ENCODE measurements at regions not wholly inside any gene's neighbourhood (a gene's known extent, or its start where the extent isn't known, plus 50 kb on each side); places are given as distances from the start of the nearest gene placed in this dataset.

DNA sequence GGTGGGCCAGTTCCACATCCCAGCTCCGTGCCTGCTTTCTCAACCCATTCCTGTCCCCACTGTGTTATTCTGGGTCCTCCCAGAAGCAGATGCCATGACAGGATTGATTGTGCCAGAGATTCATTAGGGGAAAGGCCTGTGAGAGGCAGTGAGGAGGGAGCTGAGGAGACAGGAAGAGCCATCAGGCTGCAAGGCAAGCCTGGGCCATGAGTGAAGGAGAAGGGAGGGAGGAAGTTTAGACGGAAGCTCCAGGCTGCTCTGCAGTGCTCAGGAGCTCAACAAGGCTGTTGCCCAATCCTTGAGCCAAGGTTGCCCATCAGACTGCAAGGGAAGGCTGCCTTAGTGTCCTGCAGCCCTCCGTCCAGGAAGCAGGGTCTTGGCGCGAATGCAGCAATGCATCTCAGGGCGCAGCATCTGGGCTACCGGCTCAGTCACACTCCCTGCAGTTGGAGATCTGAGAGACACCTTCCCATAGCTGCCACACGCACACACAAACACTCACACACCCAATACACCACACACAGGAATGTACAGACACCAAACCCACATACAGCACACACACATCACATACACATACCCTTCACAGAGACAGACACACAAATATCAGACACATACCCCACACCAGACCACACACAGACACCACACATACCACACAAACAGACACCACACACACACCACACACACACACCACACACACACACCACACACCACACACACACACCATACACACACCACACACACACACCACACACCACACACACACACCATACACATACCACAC is 139.5 kb upstream of the NDUFV2 start:
- no peak for TF ChIP-seq EZH2 (IDR thresholded peaks at IDR 0.05; ENCODE audit: borderline replicate concordance)
- TF ChIP-seq, protein P1, sequence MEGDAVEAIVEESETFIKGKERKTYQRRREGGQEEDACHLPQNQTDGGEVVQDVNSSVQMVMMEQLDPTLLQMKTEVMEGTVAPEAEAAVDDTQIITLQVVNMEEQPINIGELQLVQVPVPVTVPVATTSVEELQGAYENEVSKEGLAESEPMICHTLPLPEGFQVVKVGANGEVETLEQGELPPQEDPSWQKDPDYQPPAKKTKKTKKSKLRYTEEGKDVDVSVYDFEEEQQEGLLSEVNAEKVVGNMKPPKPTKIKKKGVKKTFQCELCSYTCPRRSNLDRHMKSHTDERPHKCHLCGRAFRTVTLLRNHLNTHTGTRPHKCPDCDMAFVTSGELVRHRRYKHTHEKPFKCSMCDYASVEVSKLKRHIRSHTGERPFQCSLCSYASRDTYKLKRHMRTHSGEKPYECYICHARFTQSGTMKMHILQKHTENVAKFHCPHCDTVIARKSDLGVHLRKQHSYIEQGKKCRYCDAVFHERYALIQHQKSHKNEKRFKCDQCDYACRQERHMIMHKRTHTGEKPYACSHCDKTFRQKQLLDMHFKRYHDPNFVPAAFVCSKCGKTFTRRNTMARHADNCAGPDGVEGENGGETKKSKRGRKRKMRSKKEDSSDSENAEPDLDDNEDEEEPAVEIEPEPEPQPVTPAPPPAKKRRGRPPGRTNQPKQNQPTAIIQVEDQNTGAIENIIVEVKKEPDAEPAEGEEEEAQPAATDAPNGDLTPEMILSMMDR (IDR thresholded peaks at IDR 0.05; ENCODE audit: poor library complexity) = no peak
- no peak for TF ChIP-seq EZH2phosphoT487 (IDR thresholded peaks at IDR 0.05; ENCODE audit: low read depth, severe bottlenecking, unreplicated experiment)

Measured in hepatocyte (in vitro differentiated cells).